Peyer's patch (tissue), 4 donors: ENCODE measurements at regions not wholly inside any gene's neighbourhood (a gene's known extent, or its start where the extent isn't known, plus 50 kb on each side); places are given as distances from the start of the nearest gene placed in this dataset.

ENCODE experiments used
- DNase-seq, 3 donors: peaks; one replicate each; pipeline ENCODE4 v3.0.0-alpha.2; 2017 to 2019
- H3K27ac ChIP-seq, 4 donors: fragments of 200-600 bp; sonication (generic); one replicate each; pipeline ENCODE4 v1.5.1; 2016 to 2019
- H3K27me3 ChIP-seq, 2 donors: fragments of 200-600 bp; sonication (generic); one replicate each; pipeline ENCODE4 v1.5.1; 2019
- H3K36me3 ChIP-seq, 3 donors: fragments of 200-600 bp; sonication (generic); one replicate each; pipeline ENCODE4 v1.5.1; 2016 to 2019
- H3K4me1 ChIP-seq, 4 donors: fragments of 200-600 bp; sonication (generic); one replicate each; pipeline ENCODE4 v1.5.1; 2016 to 2019
- H3K4me3 ChIP-seq, 4 donors: fragments of 200-600 bp; sonication (generic); 1 replicate in 3 of 4; 2 replicates in 1 of 4; pipeline ENCODE4 v1.5.1; 2016 to 2019; ENCODE audit warnings: mild to moderate bottlenecking in 1 of 4
- H3K9me3 ChIP-seq, 4 donors: fragments of 200-600 bp; sonication (generic); one replicate each; pipeline ENCODE4 v1.5.1; 2016 to 2019; ENCODE audit warnings: mild to moderate bottlenecking in 1 of 4
- POLR2A ChIP-seq, 2 donors: fragments of 450-650 bp; IDR thresholded peaks; one replicate each; pipeline ENCODE4 v1.5.1; 2017; ENCODE audit warnings: antibody characterized with exemption in 2 of 2, mild to moderate bottlenecking in 2 of 2, moderate library complexity in 2 of 2
- TF ChIP-seq, protein P1 (sequence below), 6 experiments: fragments of 450-650 bp in 4 of 6; fragments of 200-600 bp in 2 of 6; sonication (generic) in 1 of 6; IDR thresholded peaks; one replicate each; pipeline ENCODE4 v1.5.1; 2017 to 2019; ENCODE audit warnings: antibody characterized with exemption in 6 of 6, mild to moderate bottlenecking in 3 of 6, moderate library complexity in 1 of 6

DNA sequence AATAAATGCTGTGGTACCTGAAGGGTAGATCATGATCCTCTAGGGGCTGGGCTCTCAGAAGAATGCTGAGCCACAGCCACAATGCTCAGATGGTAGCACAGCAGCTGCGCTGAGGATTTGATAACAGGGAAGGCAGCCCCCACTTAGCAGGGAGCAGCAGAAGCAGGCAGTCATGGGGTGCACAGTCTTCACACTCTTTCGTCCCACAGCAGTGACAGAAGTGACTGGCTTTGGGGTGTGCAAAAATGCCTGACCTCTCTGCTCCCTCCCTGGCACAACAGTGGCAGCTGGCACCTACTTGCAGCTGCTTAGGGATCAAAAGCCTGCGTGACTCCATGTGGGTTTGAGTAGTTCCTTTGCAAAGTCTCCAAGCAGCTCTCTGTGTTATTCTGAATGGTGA, 1349.8 kb upstream of the RAG2 start:
- DNase-seq: no peak
- H3K27ac ChIP-seq: no peak overlapping the region

DNA sequence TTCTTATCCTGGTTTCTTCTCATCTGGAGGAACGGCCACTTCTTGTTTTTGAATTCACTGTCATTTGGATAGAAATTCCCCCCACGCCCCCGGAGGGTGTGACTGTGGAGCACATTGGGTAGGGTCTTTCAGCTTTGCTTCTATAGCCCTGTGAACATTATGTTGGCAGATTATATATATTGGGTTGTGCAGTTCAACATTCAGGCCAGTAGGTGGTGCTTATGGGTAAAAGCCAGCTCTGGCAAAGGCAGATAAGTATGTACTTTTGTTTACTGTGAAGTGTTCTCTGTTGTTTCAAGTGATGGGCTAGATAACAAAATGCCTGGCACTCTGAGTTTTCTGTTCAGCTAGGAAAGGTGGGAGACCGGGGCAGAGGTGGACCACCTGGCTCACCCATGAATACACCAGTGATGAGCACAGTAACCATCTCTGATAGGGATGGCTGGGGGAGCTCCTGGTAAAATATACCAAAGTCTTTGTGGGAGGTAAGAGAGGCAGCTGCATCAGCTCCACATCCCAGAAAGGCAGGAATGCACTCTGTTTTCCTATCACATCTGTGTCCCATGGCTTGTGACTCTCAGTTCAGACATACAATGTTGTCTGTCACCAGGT, 1348.2 kb upstream of the RAG2 start:
- no peaks in the 10 kb centered on the region for H3K9me3 ChIP-seq
- DNase-seq: peak in 1 of 3 donors; percentile 54
- TF ChIP-seq POLR2A (IDR thresholded peaks at IDR 0.05): no peak
- TF ChIP-seq, protein P1, sequence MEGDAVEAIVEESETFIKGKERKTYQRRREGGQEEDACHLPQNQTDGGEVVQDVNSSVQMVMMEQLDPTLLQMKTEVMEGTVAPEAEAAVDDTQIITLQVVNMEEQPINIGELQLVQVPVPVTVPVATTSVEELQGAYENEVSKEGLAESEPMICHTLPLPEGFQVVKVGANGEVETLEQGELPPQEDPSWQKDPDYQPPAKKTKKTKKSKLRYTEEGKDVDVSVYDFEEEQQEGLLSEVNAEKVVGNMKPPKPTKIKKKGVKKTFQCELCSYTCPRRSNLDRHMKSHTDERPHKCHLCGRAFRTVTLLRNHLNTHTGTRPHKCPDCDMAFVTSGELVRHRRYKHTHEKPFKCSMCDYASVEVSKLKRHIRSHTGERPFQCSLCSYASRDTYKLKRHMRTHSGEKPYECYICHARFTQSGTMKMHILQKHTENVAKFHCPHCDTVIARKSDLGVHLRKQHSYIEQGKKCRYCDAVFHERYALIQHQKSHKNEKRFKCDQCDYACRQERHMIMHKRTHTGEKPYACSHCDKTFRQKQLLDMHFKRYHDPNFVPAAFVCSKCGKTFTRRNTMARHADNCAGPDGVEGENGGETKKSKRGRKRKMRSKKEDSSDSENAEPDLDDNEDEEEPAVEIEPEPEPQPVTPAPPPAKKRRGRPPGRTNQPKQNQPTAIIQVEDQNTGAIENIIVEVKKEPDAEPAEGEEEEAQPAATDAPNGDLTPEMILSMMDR (IDR thresholded peaks at IDR 0.05): peak in 4 of 6 experiments; percentile 37 to 72 (median 60)
- no peaks in the 10 kb centered on the region for H3K27me3 ChIP-seq
- H3K4me1 ChIP-seq: no peaks in the 10 kb centered on the region
- H3K4me3 ChIP-seq: no peak overlapping the region
- H3K27ac ChIP-seq: no peak overlapping the region
- H3K36me3 ChIP-seq: no peaks in the 10 kb centered on the region

More for the DNA sequence above, 1349.8 kb upstream of the RAG2 start:
- TF ChIP-seq POLR2A (IDR thresholded peaks at IDR 0.05): no peak
- TF ChIP-seq, protein P1 (IDR thresholded peaks at IDR 0.05): no peak
- H3K36me3 ChIP-seq: no peaks in the 10 kb centered on the region
- H3K4me3 ChIP-seq: no peak overlapping the region
- no peaks in the 10 kb centered on the region for H3K9me3 ChIP-seq
- H3K27me3 ChIP-seq: no peaks in the 10 kb centered on the region
- H3K4me1 ChIP-seq: no peaks in the 10 kb centered on the region

DNA sequence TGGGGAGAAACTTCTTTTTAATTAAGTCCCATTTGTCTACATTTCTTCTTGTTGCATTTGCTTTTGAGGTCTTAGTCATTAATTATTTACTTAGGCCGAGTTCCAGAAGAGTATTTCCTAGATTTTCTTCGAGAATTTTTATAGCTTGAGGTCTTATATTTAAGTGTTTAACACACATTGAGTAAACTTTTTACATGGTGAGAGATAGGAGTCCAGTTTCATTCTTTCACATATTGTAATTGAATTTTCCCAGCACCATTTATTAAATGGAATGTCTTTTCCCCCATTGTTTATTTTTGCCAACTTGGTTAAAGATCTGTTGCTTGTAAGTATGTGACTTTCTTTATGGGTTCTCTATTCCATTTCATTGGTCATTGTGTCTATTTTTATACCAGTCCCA, 1344.0 kb upstream of the RAG2 start:
- Histone ChIP-seq H3K9me3 (no peaks in the 10 kb centered on the region), H3K4me3 (no peak overlapping the region), H3K4me1 (no peaks in the 10 kb centered on the region), H3K27me3 (no peaks in the 10 kb centered on the region), H3K27ac (no peak overlapping the region), H3K36me3 (no peaks in the 10 kb centered on the region)
- TF ChIP-seq POLR2A (IDR thresholded peaks at IDR 0.05): no peak
- TF ChIP-seq, protein P1 (IDR thresholded peaks at IDR 0.05): no peak
- DNase-seq: no peak

DNA sequence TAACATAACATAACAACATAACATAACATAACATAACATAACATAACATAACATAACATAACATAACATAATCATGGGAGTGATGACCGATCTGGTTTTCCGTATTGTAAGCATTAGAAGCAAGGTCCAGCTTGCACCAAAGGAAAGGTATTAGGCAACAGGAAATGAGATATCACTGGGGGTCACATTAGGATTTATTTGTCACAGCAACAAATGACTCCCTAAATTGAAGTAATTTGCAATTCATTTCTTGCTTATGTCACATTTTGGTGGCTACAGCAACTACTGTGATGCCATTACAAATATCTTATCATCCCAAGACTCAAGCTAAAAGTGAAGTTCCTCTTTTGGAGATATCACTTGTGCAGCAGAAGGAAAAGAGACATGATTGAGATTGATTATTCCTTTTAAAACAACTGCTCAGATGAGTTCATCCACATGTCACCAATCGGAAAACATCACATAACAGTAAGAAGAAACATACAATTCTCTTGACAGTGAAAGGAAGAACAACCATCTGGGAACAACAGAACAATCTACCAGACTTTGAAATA, 1331.1 kb upstream of the RAG2 start:
- H3K27me3 ChIP-seq: no peaks in the 10 kb centered on the region
- no peak for DNase-seq
- H3K4me1 ChIP-seq: no peaks in the 10 kb centered on the region
- H3K9me3 ChIP-seq: no peaks in the 10 kb centered on the region
- no peak overlapping the region for H3K27ac ChIP-seq
- no peak overlapping the region for H3K4me3 ChIP-seq
- H3K36me3 ChIP-seq: no peaks in the 10 kb centered on the region
- no peak for TF ChIP-seq POLR2A (IDR thresholded peaks at IDR 0.05)
- TF ChIP-seq, protein P1 (IDR thresholded peaks at IDR 0.05): no peak

DNA sequence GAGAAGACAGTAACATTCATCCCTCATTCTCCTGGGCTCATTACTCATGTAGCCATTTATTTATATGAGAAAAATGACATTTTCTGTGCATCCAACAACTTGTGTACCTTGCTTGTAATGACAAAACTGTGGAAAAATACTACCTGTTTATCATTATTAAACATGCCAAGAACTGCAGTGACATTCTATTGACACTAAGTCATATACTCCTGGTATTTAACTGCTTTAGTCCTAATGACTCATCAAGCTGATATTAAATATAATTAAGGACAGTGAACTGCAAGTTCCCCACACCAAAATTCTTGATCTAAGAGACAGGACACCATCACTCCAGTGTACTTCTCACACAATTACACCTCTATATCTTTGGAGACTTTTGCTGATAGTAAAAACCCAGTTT, 1328.7 kb upstream of the RAG2 start:
- no peaks in the 10 kb centered on the region for H3K27me3 ChIP-seq
- no peak overlapping the region for H3K27ac ChIP-seq
- no peaks in the 10 kb centered on the region for H3K9me3 ChIP-seq
- TF ChIP-seq, protein P1 (IDR thresholded peaks at IDR 0.05): no peak
- TF ChIP-seq POLR2A (IDR thresholded peaks at IDR 0.05): no peak
- no peak for DNase-seq
- no peaks in the 10 kb centered on the region for H3K4me1 ChIP-seq
- H3K4me3 ChIP-seq: no peak overlapping the region
- H3K36me3 ChIP-seq: no peaks in the 10 kb centered on the region
